PC-9 (cell line): ENCODE measurements at regions not wholly inside any gene's neighbourhood (a gene's known extent, or its start where the extent isn't known, plus 50 kb on each side); places are given as distances from the start of the nearest gene placed in this dataset.

Source experiments
- EZH2 ChIP-seq: fragments of 200-600 bp; sonication (generic); IDR thresholded peaks from 2 replicates; pipeline ENCODE4 v1.8.0; 2017; ENCODE audit warnings: antibody characterized with exemption, low read depth
- TF ChIP-seq, protein P1 (sequence below): fragments of 200-600 bp; sonication (generic); conservative IDR thresholded peaks from 2 replicates; pipeline ENCODE4 v1.6.1; 2017; ENCODE audit warnings: mixed run types, antibody characterized with exemption, mild to moderate bottlenecking, moderate library complexity

GRCh38 chr16:72302332-72302731, 130.4 kb upstream of the PMFBP1 start:
- TF ChIP-seq EZH2, result no peak
- TF ChIP-seq, protein P1, sequence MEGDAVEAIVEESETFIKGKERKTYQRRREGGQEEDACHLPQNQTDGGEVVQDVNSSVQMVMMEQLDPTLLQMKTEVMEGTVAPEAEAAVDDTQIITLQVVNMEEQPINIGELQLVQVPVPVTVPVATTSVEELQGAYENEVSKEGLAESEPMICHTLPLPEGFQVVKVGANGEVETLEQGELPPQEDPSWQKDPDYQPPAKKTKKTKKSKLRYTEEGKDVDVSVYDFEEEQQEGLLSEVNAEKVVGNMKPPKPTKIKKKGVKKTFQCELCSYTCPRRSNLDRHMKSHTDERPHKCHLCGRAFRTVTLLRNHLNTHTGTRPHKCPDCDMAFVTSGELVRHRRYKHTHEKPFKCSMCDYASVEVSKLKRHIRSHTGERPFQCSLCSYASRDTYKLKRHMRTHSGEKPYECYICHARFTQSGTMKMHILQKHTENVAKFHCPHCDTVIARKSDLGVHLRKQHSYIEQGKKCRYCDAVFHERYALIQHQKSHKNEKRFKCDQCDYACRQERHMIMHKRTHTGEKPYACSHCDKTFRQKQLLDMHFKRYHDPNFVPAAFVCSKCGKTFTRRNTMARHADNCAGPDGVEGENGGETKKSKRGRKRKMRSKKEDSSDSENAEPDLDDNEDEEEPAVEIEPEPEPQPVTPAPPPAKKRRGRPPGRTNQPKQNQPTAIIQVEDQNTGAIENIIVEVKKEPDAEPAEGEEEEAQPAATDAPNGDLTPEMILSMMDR, result no peak
